Ovary (tissue), 3 donors: ENCODE measurements at regions not wholly inside any gene's neighbourhood (a gene's known extent, or its start where the extent isn't known, plus 50 kb on each side); places are given as distances from the start of the nearest gene placed in this dataset.

ENCODE experiments used
- POLR2A ChIP-seq: fragments of 450-650 bp; IDR thresholded peaks from one replicate; pipeline ENCODE4 v1.6.1; 2017; ENCODE audit warnings: antibody characterized with exemption, mild to moderate bottlenecking, moderate library complexity
- TF ChIP-seq, protein P1 (sequence below), 3 donors: fragments of 450-650 bp in 2 of 3; fragments of 200-600 bp in 1 of 3; IDR thresholded peaks; one replicate each; pipeline versions ENCODE4 v1.5.1 to v1.8.0; 2016 to 2022; ENCODE audit warnings: antibody characterized with exemption in 3 of 3, mild to moderate bottlenecking in 1 of 3
- donor health status: DM: no; HTN: no; CAD: no.

- TF ChIP-seq, protein P1, sequence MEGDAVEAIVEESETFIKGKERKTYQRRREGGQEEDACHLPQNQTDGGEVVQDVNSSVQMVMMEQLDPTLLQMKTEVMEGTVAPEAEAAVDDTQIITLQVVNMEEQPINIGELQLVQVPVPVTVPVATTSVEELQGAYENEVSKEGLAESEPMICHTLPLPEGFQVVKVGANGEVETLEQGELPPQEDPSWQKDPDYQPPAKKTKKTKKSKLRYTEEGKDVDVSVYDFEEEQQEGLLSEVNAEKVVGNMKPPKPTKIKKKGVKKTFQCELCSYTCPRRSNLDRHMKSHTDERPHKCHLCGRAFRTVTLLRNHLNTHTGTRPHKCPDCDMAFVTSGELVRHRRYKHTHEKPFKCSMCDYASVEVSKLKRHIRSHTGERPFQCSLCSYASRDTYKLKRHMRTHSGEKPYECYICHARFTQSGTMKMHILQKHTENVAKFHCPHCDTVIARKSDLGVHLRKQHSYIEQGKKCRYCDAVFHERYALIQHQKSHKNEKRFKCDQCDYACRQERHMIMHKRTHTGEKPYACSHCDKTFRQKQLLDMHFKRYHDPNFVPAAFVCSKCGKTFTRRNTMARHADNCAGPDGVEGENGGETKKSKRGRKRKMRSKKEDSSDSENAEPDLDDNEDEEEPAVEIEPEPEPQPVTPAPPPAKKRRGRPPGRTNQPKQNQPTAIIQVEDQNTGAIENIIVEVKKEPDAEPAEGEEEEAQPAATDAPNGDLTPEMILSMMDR (IDR thresholded peaks at IDR 0.05) = no peak
- TF ChIP-seq POLR2A = no peak
Measured at GRCh38 chr16:54998834-54999233, 68.2 kb downstream of the IRX5 start.
